Stomach (tissue), 4 donors: ENCODE measurements at regions not wholly inside any gene's neighbourhood (a gene's known extent, or its start where the extent isn't known, plus 50 kb on each side); places are given as distances from the start of the nearest gene placed in this dataset.

Experiments used
- CTCF ChIP-seq, 7 experiments: fragments of 450-650 bp in 4 of 7; fragments of 200-600 bp in 3 of 7; sonication (generic) in 3 of 7; IDR thresholded peaks; one replicate each; pipeline ENCODE4 v1.5.1; 2016 to 2019; ENCODE audit warnings: antibody characterized with exemption in 7 of 7, control low read depth in 2 of 7, mild to moderate bottlenecking in 1 of 7
- EP300 ChIP-seq: sonication (generic); formaldehyde crosslinking; IDR thresholded peaks from one replicate; pipeline ENCODE4 v1.6.1; 2017; ENCODE audit warnings: antibody characterized with exemption
- POLR2A ChIP-seq, 4 donors: fragments of 450-650 bp; IDR thresholded peaks; one replicate each; pipeline ENCODE4 v1.6.1; 2016; ENCODE audit warnings: antibody characterized with exemption in 4 of 4, control low read depth in 2 of 4, mild to moderate bottlenecking in 1 of 4, moderate library complexity in 1 of 4
- POLR2AphosphoS5 ChIP-seq, 3 donors: sonication (generic); formaldehyde crosslinking; IDR thresholded peaks; one replicate each; pipeline ENCODE4 v1.6.1; 2016; ENCODE audit warnings: antibody characterized with exemption in 3 of 3

GRCh38 chr9:30519166-30519565, 1865.3 kb upstream of the ACO1 start:
- no peak for TF ChIP-seq CTCF (IDR thresholded peaks at IDR 0.05)
- TF ChIP-seq EP300: no peak
- TF ChIP-seq POLR2AphosphoS5 (IDR thresholded peaks at IDR 0.05): no peak
- TF ChIP-seq POLR2A (IDR thresholded peaks at IDR 0.05): no peak
